ENCODE measurements at regions not wholly inside any gene's neighbourhood (a gene's known extent, or its start where the extent isn't known, plus 50 kb on each side); places are given as distances from the start of the nearest gene placed in this dataset.

GRCh38 chr15:95235033-95235432 lies 1003.7 kb downstream of the MCTP2 start:
- Histone ChIP-seq H3K4me2 (ENCODE audit: low read length) (no peak overlapping the region), H3K9me3 (ENCODE audit: insufficient read depth, low read length) (peaks cover 4% of the 10 kb centered on the region; the same call in 1 of the 2 replicates), H3K79me2 (ENCODE audit: low read length) (no peaks in the 10 kb centered on the region), H3K4me1 (ENCODE audit: low read length) (no peaks in the 10 kb centered on the region), H3K27ac (ENCODE audit: low read length) (no peak overlapping the region), H3K9ac (ENCODE audit: low read length) (no peak overlapping the region), H3K4me3 (ENCODE audit: low read length) (no peak overlapping the region), H4K20me1 (ENCODE audit: insufficient read depth, low read length) (no peaks in the 10 kb centered on the region), H2AFZ (ENCODE audit: low read depth, low read length) (no peak overlapping the region), H3K36me3 (replicated peaks; ENCODE audit: low read depth, low read length) (no peaks in the 10 kb centered on the region), H3K27me3 (ENCODE audit: low read depth, low read length) (no peaks in the 10 kb centered on the region)
- TF ChIP-seq, protein P1, sequence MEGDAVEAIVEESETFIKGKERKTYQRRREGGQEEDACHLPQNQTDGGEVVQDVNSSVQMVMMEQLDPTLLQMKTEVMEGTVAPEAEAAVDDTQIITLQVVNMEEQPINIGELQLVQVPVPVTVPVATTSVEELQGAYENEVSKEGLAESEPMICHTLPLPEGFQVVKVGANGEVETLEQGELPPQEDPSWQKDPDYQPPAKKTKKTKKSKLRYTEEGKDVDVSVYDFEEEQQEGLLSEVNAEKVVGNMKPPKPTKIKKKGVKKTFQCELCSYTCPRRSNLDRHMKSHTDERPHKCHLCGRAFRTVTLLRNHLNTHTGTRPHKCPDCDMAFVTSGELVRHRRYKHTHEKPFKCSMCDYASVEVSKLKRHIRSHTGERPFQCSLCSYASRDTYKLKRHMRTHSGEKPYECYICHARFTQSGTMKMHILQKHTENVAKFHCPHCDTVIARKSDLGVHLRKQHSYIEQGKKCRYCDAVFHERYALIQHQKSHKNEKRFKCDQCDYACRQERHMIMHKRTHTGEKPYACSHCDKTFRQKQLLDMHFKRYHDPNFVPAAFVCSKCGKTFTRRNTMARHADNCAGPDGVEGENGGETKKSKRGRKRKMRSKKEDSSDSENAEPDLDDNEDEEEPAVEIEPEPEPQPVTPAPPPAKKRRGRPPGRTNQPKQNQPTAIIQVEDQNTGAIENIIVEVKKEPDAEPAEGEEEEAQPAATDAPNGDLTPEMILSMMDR (IDR thresholded peaks at IDR 0.05; ENCODE audit: low read depth, low read length), result no peak
- no peak for TF ChIP-seq EZH2phosphoT487 (IDR thresholded peaks at IDR 0.05; ENCODE audit: low read depth)

DNA sequence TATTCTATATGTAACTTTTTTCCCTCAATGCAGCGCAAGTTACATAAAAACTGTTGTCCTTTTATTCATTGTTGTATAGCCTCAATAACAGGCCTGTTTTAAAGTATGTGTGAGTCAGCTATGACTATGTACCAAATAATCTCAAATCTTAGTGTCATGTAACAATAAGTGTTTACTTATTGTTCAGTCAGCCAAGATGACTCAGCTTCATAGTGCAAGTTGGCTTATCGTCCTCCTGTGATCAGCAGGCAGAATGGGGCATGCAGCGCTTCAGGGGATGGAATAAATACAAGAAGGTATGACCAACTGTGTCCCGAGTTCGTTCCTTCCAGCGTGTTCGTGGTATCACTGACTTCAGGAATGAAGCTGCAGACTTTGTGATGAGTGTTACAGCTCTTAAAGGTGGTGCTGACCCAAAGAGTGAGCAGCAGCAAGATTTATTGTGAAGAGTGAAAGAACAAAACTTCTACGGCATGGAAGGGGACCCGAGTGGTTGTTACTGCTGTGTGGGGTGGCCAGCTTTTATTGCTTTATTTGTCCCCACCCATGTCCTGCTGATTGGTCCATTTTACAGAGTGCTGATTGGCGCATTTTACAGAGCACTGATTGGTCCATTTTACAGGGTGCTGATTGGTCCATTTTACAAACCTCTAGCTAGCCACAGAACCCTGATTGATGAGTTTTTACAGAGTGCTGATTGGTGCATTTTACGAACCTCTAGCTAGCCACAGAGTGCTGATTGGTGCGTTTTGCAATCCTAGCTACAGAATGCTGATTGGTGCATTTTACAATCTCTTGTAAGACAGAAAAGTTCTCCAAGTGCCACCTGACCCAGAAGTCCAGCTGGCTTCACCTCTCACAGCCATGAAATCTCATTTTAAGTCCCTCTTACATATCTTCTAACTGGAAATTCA lies 1016.0 kb downstream of the MCTP2 start:
- TF ChIP-seq EZH2phosphoT487 (IDR thresholded peaks at IDR 0.05; ENCODE audit: low read depth), result no peak
- TF ChIP-seq, protein P1 (IDR thresholded peaks at IDR 0.05; ENCODE audit: low read depth, low read length), result no peak
- H3K4me3 ChIP-seq (ENCODE audit: low read length), result no peak overlapping the region
- no peaks in the 10 kb centered on the region for H3K4me1 ChIP-seq (ENCODE audit: low read length)
- H3K79me2 ChIP-seq (ENCODE audit: low read length), result no peaks in the 10 kb centered on the region
- no peak overlapping the region for H3K4me2 ChIP-seq (ENCODE audit: low read length)
- H3K27ac ChIP-seq (ENCODE audit: low read length), result no peak overlapping the region
- no peaks in the 10 kb centered on the region for H3K36me3 ChIP-seq (replicated peaks; ENCODE audit: low read depth, low read length)
- H3K9ac ChIP-seq (ENCODE audit: low read length), result no peak overlapping the region
- no peaks in the 10 kb centered on the region for H3K27me3 ChIP-seq (ENCODE audit: low read depth, low read length)
- no peaks in the 10 kb centered on the region for H3K9me3 ChIP-seq (ENCODE audit: insufficient read depth, low read length)
- no peaks in the 10 kb centered on the region for H4K20me1 ChIP-seq (ENCODE audit: insufficient read depth, low read length)
- H2AFZ ChIP-seq (ENCODE audit: low read depth, low read length), result no peak overlapping the region

GRCh38 chr15:95249524-95249923 lies 1018.2 kb downstream of the MCTP2 start:
- Histone ChIP-seq H3K4me1 (ENCODE audit: low read length) (no peaks in the 10 kb centered on the region), H3K9ac (ENCODE audit: low read length) (no peak overlapping the region), H3K9me3 (ENCODE audit: insufficient read depth, low read length) (no peaks in the 10 kb centered on the region), H3K27me3 (ENCODE audit: low read depth, low read length) (no peaks in the 10 kb centered on the region), H2AFZ (ENCODE audit: low read depth, low read length) (no peak overlapping the region), H3K79me2 (ENCODE audit: low read length) (no peaks in the 10 kb centered on the region), H3K27ac (ENCODE audit: low read length) (no peak overlapping the region), H3K36me3 (replicated peaks; ENCODE audit: low read depth, low read length) (no peaks in the 10 kb centered on the region), H4K20me1 (ENCODE audit: insufficient read depth, low read length) (no peaks in the 10 kb centered on the region), H3K4me2 (ENCODE audit: low read length) (no peak overlapping the region), H3K4me3 (ENCODE audit: low read length) (no peak overlapping the region)
- TF ChIP-seq, protein P1 (IDR thresholded peaks at IDR 0.05; ENCODE audit: low read depth, low read length), result no peak

DNA sequence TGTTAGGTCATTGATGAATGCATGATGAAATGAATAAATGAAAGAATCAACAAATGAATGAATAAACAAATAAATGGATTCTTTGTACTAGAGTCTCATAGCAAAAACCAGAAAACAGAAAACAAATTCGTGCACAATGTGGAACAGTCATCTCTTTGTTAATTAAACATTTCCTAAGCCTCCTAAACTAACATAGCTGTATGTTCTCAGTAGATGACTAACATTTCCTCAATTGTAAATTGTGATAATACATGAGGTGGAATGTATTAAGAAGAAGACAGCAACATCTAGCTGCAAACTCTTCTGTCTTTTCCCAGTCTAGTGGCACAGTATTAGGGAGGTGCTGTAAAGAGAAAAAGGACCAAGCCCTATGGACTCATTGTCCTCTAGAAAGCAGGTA lies 1021.0 kb downstream of the MCTP2 start:
- Histone ChIP-seq H3K4me3 (ENCODE audit: low read length) (no peak overlapping the region), H3K79me2 (ENCODE audit: low read length) (no peaks in the 10 kb centered on the region), H3K9me3 (ENCODE audit: insufficient read depth, low read length) (no peaks in the 10 kb centered on the region), H4K20me1 (ENCODE audit: insufficient read depth, low read length) (peaks cover 4% of the 10 kb centered on the region; the same call in 1 of the 2 replicates), H3K9ac (ENCODE audit: low read length) (no peak overlapping the region), H3K27ac (ENCODE audit: low read length) (no peak overlapping the region), H3K27me3 (ENCODE audit: low read depth, low read length) (no peaks in the 10 kb centered on the region), H3K36me3 (replicated peaks; ENCODE audit: low read depth, low read length) (no peaks in the 10 kb centered on the region), H3K4me2 (ENCODE audit: low read length) (no peak overlapping the region), H2AFZ (ENCODE audit: low read depth, low read length) (no peak overlapping the region), H3K4me1 (ENCODE audit: low read length) (no peaks in the 10 kb centered on the region)
- TF ChIP-seq, protein P1 (IDR thresholded peaks at IDR 0.05; ENCODE audit: low read depth, low read length), result no peak
- TF ChIP-seq EZH2phosphoT487 (IDR thresholded peaks at IDR 0.05; ENCODE audit: low read depth), result no peak

All from OCI-LY3 (cell line).